Naive thymus-derived CD4-positive, alpha-beta T cell (primary cell): ENCODE measurements at regions not wholly inside any gene's neighbourhood (a gene's known extent, or its start where the extent isn't known, plus 50 kb on each side); places are given as distances from the start of the nearest gene placed in this dataset.

Source experiments
- ATAC-seq: fragments of 150-1000 bp; cut with Tn5 transposase; 2 replicates; pipeline ENCODE4 v1.10.0; 2021; ENCODE audit warnings: mild to moderate bottlenecking, moderate library complexity
- CTCF ChIA-PET: fragments of 350-600 bp; sonication (Branson Sonifier 250); formaldehyde crosslinking; loops from one replicate; lab custom pipeline; 2021; ENCODE audit warnings: antibody characterized with exemption; lab: Charles Lee
- POLR2A ChIA-PET: fragments of 350-600 bp; sonication (Branson Sonifier 250); formaldehyde crosslinking; loops from one replicate; lab custom pipeline; 2021; ENCODE audit warnings: antibody characterized with exemption, inconsistent platforms; lab: Charles Lee
- DNase-seq, 9 donors: peaks; one replicate each; pipeline versions ENCODE4 v3.0.0 to v3.0.0-alpha.2; 2020 to 2022; ENCODE audit warnings: mixed read lengths in 1 of 9
- H3K27ac ChIP-seq: one replicate; pipeline ENCODE4 v1.7.0; 2013; ENCODE audit warnings: mild to moderate bottlenecking, low read depth, low read length, moderate library complexity
- H3K27me3 ChIP-seq, 2 donors: one replicate each; pipeline ENCODE4 v1.7.0; 2013; ENCODE audit warnings: low read length in 2 of 2, mild to moderate bottlenecking in 2 of 2, moderate library complexity in 2 of 2; ENCODE audit not compliant: control insufficient read depth in 2 of 2, insufficient read depth in 2 of 2
- H3K36me3 ChIP-seq, 3 experiments: 1 replicate in 2 of 3; 2 replicates in 1 of 3; pipeline ENCODE4 v1.7.0; 2013; ENCODE audit warnings: low read length in 3 of 3, mild to moderate bottlenecking in 3 of 3, moderate library complexity in 1 of 3; ENCODE audit not compliant: insufficient read depth in 3 of 3, control insufficient read depth in 2 of 3
- H3K4me1 ChIP-seq, 2 donors: one replicate each; pipeline ENCODE4 v1.7.0; 2013; ENCODE audit warnings: low read length in 2 of 2, mild to moderate bottlenecking in 2 of 2, moderate library complexity in 1 of 2; ENCODE audit not compliant: control insufficient read depth in 2 of 2, insufficient read depth in 2 of 2
- H3K4me3 ChIP-seq: 2 replicates; pipeline ENCODE4 v1.7.0; 2013; ENCODE audit warnings: mild to moderate bottlenecking, low read length
- H3K9me3 ChIP-seq, 3 experiments: 1 replicate in 2 of 3; 2 replicates in 1 of 3; pipeline ENCODE4 v1.7.0; 2013; ENCODE audit warnings: low read length in 3 of 3; ENCODE audit not compliant: control insufficient read depth in 2 of 3
- H3K27ac Mint-ChIP-seq, 9 donors: one replicate each; pipeline ENCODE4 v1.8.0; 2020 to 2022; ENCODE audit warnings: mixed read lengths in 9 of 9, mild to moderate bottlenecking in 8 of 9, moderate library complexity in 5 of 9, inconsistent platforms in 2 of 9
- H3K27me3 Mint-ChIP-seq, 5 donors: one replicate each; pipeline ENCODE4 v1.8.0; 2021 to 2022; ENCODE audit warnings: mixed read lengths in 5 of 5, mild to moderate bottlenecking in 1 of 5
- H3K36me3 Mint-ChIP-seq, 5 donors: one replicate each; pipeline ENCODE4 v1.8.0; 2020 to 2022; ENCODE audit warnings: mixed read lengths in 5 of 5, mild to moderate bottlenecking in 3 of 5, inconsistent platforms in 1 of 5
- H3K4me1 Mint-ChIP-seq, 7 donors: one replicate each; pipeline ENCODE4 v1.8.0; 2020 to 2022; ENCODE audit warnings: mixed read lengths in 7 of 7, mild to moderate bottlenecking in 3 of 7, inconsistent platforms in 1 of 7
- H3K4me3 Mint-ChIP-seq, 10 donors: one replicate each; pipeline ENCODE4 v1.8.0; 2020 to 2022; ENCODE audit warnings: mild to moderate bottlenecking in 10 of 10, mixed read lengths in 10 of 10, moderate library complexity in 6 of 10, inconsistent platforms in 2 of 10
- H3K9me3 Mint-ChIP-seq, 11 donors: one replicate each; pipeline ENCODE4 v1.8.0; 2020 to 2022; ENCODE audit warnings: mixed read lengths in 11 of 11, mild to moderate bottlenecking in 4 of 11, inconsistent platforms in 1 of 11, moderate library complexity in 1 of 11
- intact Hi-C, 2 donors: fragments of 100-400 bp; cut with micrococcal nuclease; formaldehyde crosslinking; loops; one replicate each; pipeline ENCODE4 v1.15.1; 2023

DNA sequence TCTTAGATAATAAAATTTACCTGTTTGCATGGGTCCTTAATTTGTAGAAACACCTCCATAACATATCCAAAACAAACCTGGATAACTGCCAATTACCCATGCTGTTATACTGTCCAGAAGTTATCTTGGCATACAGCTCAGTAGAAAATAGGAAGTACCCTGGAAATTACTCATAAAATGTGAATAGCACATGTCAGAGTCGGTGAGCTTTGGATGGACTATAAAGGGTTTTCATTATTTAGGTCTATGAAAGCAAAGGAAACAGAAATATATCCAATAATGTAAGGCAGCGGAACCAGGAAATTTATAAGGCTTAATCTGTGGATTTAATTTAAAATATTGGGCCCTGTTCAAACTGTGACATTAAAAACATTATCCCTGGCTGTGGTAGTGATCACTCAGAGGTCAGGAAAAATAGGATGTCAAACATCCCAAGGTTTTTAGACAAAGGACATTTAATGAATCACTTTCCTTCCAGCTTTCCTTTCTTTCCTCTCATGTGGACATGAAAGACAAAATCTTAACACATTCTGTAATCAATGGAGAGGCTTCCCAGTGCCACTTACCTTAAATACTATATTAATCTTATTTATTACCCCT lies 459.0 kb upstream of the DPH6 start:
- Histone ChIP-seq H3K4me3 (no peak overlapping the region), H3K27ac (no peak overlapping the region), H3K27me3 (no peaks in the 10 kb centered on the region), H3K9me3 (no peaks in the 10 kb centered on the region), H3K36me3 (no peaks in the 10 kb centered on the region), H3K4me1 (no peaks in the 10 kb centered on the region)
- CTCF ChIA-PET, result no interaction called here
- H3K9me3 Mint-ChIP-seq, result peaks cover 0 to 10% (median 2%) of the 10 kb centered on the region in 11 donors
- H3K4me3 Mint-ChIP-seq, result no peak overlapping the region
- intact Hi-C loops, result no loop called here
- no peaks in the 10 kb centered on the region for H3K27me3 Mint-ChIP-seq
- H3K27ac Mint-ChIP-seq, result no peak overlapping the region
- ATAC-seq (no peak), DNase-seq (no peak)
- no peaks in the 10 kb centered on the region for H3K36me3 Mint-ChIP-seq
- H3K4me1 Mint-ChIP-seq, result no peaks in the 10 kb centered on the region
- POLR2A ChIA-PET, result no interaction called here

DNA sequence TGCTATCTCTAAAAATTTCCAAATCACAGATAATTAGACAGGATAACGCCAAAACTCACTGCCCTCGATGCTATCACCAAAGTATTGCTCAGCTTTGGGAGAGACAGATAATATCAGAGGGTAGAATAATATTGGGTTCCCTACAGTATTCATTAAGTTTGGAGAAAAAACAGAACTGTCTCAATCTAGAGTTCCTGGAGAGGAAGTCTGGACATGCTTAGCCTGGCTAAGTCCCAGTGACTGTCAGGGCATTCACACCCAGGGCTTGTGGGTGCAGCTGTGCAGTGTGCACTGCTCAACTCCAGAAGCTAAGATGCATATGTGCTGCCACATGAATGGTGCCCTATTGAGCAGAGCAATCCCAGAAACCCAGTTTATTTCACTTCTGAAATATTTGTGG lies 459.6 kb upstream of the DPH6 start:
- Histone ChIP-seq H3K27ac (no peak overlapping the region), H3K36me3 (no peaks in the 10 kb centered on the region), H3K27me3 (no peaks in the 10 kb centered on the region), H3K4me1 (no peaks in the 10 kb centered on the region), H3K4me3 (no peak overlapping the region), H3K9me3 (no peaks in the 10 kb centered on the region)
- Mint-ChIP-seq H3K27me3 (no peaks in the 10 kb centered on the region), H3K4me1 (no peaks in the 10 kb centered on the region), H3K36me3 (no peaks in the 10 kb centered on the region), H3K9me3 (peaks cover 0 to 10% (median 2%) of the 10 kb centered on the region in 11 donors), H3K27ac (no peak overlapping the region), H3K4me3 (no peak overlapping the region)
- ChIA-PET POLR2A (no interaction called here), CTCF (no interaction called here)
- intact Hi-C loops, result no loop called here
- ATAC-seq (no peak), DNase-seq (no peak)

DNA sequence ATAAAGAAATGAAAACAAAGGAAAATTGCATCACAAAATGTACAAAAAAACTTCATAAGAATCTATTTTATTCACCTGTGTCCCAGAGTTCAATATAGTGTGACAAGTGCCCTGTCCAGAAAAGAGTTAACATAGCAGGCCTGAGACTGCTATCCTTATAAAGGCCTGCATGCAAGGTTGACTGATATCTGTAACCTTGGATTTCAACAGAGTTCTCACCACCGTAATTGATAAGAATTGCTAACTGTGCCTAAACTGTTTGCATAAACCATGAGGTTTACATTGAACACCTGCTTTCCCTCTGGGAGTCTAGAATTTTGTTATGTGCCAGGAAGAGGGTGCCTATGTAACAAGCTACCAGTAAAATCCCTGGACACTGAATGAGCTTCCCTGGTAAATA lies 461.7 kb upstream of the DPH6 start:
- H3K4me3 Mint-ChIP-seq, result no peak overlapping the region
- Histone ChIP-seq H3K9me3 (no peaks in the 10 kb centered on the region), H3K27me3 (no peaks in the 10 kb centered on the region), H3K36me3 (no peaks in the 10 kb centered on the region), H3K4me1 (no peaks in the 10 kb centered on the region), H3K4me3 (no peak overlapping the region), H3K27ac (no peak overlapping the region)
- CTCF ChIA-PET, result no interaction called here
- no peak for DNase-seq
- no peak overlapping the region for H3K27ac Mint-ChIP-seq
- no peaks in the 10 kb centered on the region for H3K36me3 Mint-ChIP-seq
- POLR2A ChIA-PET, result no interaction called here
- intact Hi-C loops, result no loop called here
- H3K9me3 Mint-ChIP-seq, result peaks cover 0 to 14% (median 4%) of the 10 kb centered on the region in 11 donors
- no peaks in the 10 kb centered on the region for H3K27me3 Mint-ChIP-seq
- no peaks in the 10 kb centered on the region for H3K4me1 Mint-ChIP-seq
- no peak for ATAC-seq

DNA sequence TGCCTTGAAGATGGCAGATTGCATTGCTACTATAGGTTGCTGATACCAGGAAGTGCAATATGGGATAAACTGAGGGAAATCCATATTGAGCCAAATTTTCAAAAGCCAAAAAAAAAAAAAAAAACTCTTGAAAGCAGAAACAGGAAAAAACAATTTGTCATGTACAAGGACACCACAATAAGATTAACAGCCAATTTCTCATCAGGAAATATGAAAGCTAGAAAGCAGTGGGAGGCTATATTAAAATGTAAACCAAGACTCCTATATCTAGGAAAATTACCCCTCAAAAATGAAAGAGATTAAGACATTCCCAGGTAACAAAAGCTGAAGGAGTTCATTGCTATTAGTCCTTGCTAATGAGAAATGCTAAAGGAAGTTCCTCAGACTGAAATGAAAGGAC lies 462.8 kb upstream of the DPH6 start:
- CTCF ChIA-PET, result no interaction called here

DNA sequence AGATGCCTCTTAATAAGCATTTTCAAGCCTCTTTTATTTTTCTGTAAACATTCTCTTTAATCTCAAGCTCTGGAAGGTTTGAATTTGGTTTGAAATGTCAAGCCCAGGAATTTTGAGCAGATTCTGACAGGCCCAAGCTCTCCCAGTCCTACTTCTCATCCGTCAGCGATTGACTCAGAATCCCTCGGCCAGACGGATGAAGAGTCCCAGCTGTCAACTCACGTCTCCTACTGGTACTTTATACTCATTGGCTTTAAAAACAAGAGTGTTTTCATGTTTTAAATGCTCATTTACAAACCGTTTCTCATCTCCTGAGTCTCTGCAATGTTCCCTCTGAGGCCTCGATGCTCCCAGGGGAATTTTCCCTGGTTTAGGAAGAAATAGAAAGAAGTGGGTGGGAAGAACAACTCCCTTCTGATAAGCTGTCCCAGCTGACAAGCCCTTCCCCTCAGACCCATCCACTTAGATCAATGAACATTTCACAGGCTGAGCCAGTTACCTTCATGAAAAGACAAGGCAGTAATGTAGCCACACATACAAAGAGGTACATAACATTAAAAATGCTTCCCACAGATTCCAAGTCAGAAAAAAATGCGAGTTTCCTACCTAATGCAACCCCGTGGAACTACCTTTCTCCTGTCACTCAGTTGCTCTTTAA lies 478.2 kb upstream of the DPH6 start:
- Histone ChIP-seq H3K36me3 (no peaks in the 10 kb centered on the region), H3K27me3 (no peaks in the 10 kb centered on the region), H3K9me3 (no peaks in the 10 kb centered on the region), H3K4me3 (no peak overlapping the region), H3K27ac (no peak overlapping the region), H3K4me1 (no peaks in the 10 kb centered on the region)
- intact Hi-C loops, result no loop called here
- peaks cover 0 to 11% (median 0%) of the 10 kb centered on the region in 5 donors for H3K27me3 Mint-ChIP-seq
- ChIA-PET POLR2A (no interaction called here), CTCF (no interaction called here)
- no peak for ATAC-seq
- H3K9me3 Mint-ChIP-seq, result peaks cover 0 to 4% (median 0%) of the 10 kb centered on the region in 11 donors
- no peak overlapping the region for H3K27ac Mint-ChIP-seq
- no peak for DNase-seq
- H3K4me3 Mint-ChIP-seq, result no peak overlapping the region
- no peaks in the 10 kb centered on the region for H3K36me3 Mint-ChIP-seq
- H3K4me1 Mint-ChIP-seq, result no peaks in the 10 kb centered on the region

More for the DNA sequence above, 462.8 kb upstream of the DPH6 start:
- DNase-seq (no peak), ATAC-seq (no peak)
- POLR2A ChIA-PET, result no interaction called here
- Mint-ChIP-seq H3K27ac (no peak overlapping the region), H3K4me1 (no peaks in the 10 kb centered on the region), H3K36me3 (no peaks in the 10 kb centered on the region), H3K4me3 (no peak overlapping the region), H3K9me3 (peaks cover 0 to 14% (median 6%) of the 10 kb centered on the region in 11 donors), H3K27me3 (peaks cover 0 to 5% (median 0%) of the 10 kb centered on the region in 5 donors)
- no peaks in the 10 kb centered on the region for H3K36me3 ChIP-seq
- H3K4me1 ChIP-seq, result no peaks in the 10 kb centered on the region
- intact Hi-C loops, result no loop called here
- no peak overlapping the region for H3K4me3 ChIP-seq
- H3K27me3 ChIP-seq, result no peaks in the 10 kb centered on the region
- no peaks in the 10 kb centered on the region for H3K9me3 ChIP-seq
- H3K27ac ChIP-seq, result no peak overlapping the region

DNA sequence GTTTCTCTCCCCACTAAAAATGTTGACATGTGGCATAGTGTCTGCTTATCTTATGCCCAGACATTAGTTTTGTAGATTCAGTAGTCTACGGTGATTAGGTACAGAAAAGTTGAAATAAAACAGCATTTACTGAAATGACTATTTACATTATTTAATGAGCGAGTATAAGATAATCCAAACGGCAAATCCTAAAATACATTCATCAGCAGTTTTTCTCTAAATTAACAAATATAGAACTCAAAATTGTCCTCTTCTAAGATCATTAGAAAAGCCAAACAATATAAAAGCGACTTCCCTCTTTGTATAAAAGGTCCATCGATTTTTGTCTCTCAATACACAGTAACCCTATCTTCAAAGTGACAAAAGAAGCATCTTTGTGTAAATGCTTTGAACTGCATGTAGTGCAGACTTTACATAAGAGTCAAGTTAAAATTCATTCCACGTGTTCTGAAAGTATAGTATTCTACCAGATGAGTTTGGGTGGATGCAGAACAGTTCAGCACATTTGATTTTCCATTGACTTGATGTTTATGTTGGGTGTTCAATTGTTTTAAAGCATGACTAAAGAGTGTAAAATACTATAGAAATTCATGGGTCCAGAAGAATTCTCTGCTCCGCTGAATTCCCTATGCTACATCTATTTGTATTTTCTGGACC lies 480.8 kb upstream of the DPH6 start:
- Mint-ChIP-seq H3K4me3 (no peak overlapping the region), H3K27ac (no peak overlapping the region), H3K4me1 (no peaks in the 10 kb centered on the region), H3K9me3 (peaks cover 0 to 10% (median 0%) of the 10 kb centered on the region in 11 donors), H3K36me3 (no peaks in the 10 kb centered on the region), H3K27me3 (peaks cover 0 to 16% (median 0%) of the 10 kb centered on the region in 5 donors)
- ChIA-PET CTCF (no interaction called here), POLR2A (no interaction called here)
- Histone ChIP-seq H3K36me3 (no peaks in the 10 kb centered on the region), H3K4me1 (no peaks in the 10 kb centered on the region), H3K27me3 (no peaks in the 10 kb centered on the region), H3K4me3 (no peak overlapping the region), H3K9me3 (no peaks in the 10 kb centered on the region), H3K27ac (no peak overlapping the region)
- no peak for ATAC-seq
- intact Hi-C loops, result no loop called here
- DNase-seq, result no peak
